Suppressor macrophage treated with lipopolysaccharide for 4 hours (primary cell): ENCODE measurements at regions not wholly inside any gene's neighbourhood (a gene's known extent, or its start where the extent isn't known, plus 50 kb on each side); places are given as distances from the start of the nearest gene placed in this dataset.
"Not testable (repeated sequence)": the region's sequence is repeated elsewhere in the genome, so short reads cannot be mapped to it uniquely, and the experiment has no call there.

Source experiments
- DNase-seq: peaks from one replicate; pipeline ENCODE4 v3.0.0-alpha.2; 2020

GRCh38 chr6:90885611-90886056, 298.8 kb upstream of the MAP3K7 start:
- DNase-seq = no peak

DNA sequence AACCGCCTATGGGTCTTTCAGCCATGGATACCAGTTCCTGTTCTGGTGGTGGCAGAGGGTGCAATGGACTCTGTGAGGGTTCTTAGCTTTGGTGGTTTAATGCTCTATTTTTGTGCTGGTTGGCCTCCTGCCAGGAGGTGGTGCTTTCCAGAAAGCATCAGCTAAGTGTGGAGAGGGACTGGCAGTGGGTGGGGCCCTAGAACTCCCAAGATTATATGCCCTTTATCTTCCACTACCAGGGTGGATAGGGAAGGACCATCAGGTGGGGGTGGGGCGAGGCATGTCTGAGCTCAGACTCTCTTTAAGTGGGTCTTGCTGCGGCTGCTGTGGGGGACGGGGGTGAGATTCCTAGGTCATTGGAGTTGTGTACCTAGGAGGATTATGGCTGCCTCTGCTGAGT, 298.3 kb upstream of the MAP3K7 start:
- not testable (repeated sequence) for DNase-seq

- no peak for DNase-seq
Observed at GRCh38 chr6:90877616-90878015, 290.7 kb upstream of the MAP3K7 start.

- no peak for DNase-seq
Observed at GRCh38 chr6:90874931-90875330, 288.1 kb upstream of the MAP3K7 start.

DNA sequence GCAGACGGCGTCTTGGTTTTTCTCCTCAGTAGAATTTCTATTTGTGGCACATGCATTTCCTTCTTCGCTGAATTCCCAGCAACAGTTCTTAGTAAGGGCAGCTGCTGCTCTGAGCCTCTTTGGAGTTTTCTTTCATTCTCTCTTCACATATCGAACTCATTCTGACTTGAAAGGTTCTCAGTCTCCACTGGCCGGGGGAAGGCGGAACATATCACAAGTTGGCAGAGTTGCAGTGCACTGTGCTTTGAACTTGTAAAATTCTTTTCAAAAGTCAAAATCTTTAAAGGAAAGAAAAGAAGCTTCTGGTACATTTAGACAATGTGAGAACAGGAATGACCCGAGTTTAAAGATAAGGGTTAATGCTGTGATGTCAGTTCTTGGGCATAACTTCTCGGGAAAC, 286.1 kb upstream of the MAP3K7 start:
- DNase-seq = no peak

GRCh38 chr6:90870561-90870960, 283.7 kb upstream of the MAP3K7 start:
- no peak for DNase-seq

DNA sequence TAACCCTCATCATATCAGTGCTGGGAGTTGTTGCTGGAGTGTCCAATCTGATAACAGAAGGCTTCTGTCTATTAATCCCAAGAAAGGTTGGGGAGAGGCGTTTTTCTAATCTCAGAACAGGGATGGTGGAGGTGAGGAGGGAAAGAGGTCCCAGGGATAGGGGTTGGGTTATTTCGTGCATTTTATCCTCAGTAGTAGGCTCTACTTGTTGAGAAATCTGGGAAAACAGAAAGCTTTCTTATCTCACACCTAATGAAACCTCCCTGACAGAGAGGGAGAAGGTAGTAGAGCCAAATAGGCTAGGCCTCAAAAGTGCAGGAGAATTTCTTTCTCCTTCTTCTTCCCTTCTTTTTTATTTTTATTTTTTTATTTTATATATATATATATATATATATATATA, 281.8 kb upstream of the MAP3K7 start:
- DNase-seq = no peak

- DNase-seq = no peak
Observed at GRCh38 chr6:90868256-90868655, 281.4 kb upstream of the MAP3K7 start.

DNA sequence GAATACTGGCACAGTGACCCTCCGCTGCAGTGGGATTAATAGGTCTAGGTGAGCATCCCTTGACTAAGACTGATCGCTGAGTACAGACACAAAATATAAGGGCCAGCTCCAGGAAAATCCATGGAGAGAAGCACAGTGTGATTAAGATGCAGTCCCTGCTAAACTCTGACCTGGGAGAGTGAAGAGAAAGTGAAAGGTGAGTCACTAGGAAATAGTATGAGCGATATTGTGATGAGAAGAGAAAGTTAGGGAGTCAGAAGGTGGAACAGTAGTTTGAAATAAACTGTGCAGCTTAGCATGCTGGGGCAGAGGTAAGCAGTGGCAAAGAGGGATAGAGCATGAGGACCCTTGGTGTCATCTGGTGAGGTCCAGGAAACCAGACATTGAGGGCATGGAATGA, 278.6 kb upstream of the MAP3K7 start:
- DNase-seq = no peak

DNA sequence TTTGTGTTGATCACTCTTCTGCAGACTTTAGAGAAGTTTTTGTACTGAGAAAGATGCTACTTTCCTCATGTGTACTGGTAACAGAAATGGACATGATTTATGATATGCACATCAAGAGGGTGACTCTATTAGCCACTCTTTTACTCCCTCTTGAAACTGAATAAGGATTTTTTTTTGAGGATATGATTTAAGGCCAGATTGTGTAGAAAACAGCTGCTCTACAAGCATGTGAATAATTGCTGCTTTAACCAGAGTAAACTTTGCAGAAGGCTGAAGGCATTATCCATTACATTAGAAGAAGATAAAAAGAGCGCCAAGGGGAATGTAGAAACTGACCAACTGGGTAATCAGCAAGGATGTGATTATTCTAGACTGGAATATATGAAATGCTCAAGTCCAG, 276.2 kb upstream of the MAP3K7 start:
- DNase-seq = no peak

- no peak for DNase-seq
Observed at GRCh38 chr6:90860822-90861601, 274.1 kb upstream of the MAP3K7 start.

- DNase-seq = no peak
Observed at GRCh38 chr6:90859612-90860011, 272.7 kb upstream of the MAP3K7 start.

GRCh38 chr6:90859056-90859455, 272.2 kb upstream of the MAP3K7 start:
- no peak for DNase-seq

GRCh38 chr6:90849686-90850085, 262.8 kb upstream of the MAP3K7 start:
- no peak for DNase-seq

DNA sequence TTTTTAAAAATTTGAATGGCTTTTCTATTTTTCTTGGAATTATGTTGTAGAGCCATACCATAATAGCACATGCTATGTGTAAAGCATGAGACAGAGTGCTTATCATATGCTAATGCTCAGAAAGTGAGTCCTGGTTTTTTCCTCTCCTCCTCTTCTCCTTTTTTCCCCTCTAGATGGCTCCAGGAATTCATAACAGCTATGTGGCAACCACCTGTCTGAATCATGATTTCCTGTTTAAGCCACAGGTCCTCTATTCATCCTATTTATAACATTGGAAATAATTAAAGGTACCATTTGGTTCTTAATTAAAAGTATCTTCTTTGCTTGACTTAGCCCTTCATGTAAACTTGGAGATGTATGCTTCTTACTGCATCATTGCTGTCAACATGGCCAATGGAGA, 260.0 kb upstream of the MAP3K7 start:
- no peak for DNase-seq

- DNase-seq = no peak
Observed at GRCh38 chr6:90835596-90836212, 248.8 kb upstream of the MAP3K7 start.

DNA sequence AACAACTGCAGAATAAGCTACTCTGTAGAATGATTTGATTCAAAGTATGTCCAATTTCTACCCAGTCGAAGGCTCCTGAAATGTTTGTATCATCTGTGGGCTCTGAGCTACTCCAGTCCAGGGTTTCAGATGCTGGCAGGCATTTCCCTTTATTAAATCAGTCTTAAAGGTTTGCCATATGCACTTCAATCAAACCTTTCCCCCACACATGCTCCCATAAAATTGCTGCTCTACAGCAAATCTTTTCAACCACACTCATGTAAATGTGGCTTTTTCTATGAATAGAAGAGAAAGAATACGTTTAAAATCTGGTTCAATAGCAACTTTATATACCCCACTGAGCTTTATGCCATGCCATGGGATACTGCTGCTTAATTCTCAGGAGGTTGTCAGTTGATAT, 242.4 kb upstream of the MAP3K7 start:
- DNase-seq = no peak

DNA sequence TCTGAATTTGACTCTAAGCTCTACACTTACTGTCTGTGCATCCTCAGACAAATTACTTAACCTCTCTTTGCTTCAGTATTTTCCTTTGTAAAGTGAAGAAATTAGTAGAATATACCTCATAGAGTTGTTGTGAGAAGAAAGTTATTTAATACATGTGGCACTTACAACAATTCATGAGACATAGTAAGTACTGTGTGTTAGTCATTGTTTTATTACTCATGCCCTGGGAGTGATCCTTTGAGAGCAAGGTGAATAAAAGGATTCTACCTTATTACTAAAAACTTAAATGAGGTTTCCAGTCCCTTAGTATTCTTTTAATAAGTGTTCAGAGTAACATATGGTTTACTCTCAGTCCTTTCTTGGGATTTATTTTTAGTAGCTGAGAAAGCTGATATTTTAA, 233.6 kb upstream of the MAP3K7 start:
- DNase-seq = no peak

DNA sequence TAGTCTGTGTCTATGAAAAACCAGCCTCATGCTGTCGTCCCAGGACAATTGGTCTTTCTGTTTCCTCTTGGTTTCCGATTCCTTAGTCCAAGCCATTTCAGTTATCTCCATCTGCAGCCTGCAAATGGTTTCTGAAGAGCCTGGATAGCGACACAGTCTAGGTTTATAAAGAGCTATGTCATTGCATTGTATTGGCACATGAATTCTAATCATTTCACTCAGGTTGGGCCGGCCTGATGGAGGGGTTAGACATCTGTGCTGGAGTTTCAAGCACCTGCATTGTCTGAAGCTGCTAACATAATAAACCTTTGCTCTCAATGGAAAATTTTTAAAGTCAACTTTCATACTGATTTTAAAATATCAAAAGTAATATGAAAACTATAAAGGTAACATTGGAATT, 232.6 kb upstream of the MAP3K7 start:
- no peak for DNase-seq

- DNase-seq = no peak
Observed at GRCh38 chr6:90818163-90818562, 231.3 kb upstream of the MAP3K7 start.

GRCh38 chr6:90816764-90817163, 229.9 kb upstream of the MAP3K7 start:
- DNase-seq = no peak

DNA sequence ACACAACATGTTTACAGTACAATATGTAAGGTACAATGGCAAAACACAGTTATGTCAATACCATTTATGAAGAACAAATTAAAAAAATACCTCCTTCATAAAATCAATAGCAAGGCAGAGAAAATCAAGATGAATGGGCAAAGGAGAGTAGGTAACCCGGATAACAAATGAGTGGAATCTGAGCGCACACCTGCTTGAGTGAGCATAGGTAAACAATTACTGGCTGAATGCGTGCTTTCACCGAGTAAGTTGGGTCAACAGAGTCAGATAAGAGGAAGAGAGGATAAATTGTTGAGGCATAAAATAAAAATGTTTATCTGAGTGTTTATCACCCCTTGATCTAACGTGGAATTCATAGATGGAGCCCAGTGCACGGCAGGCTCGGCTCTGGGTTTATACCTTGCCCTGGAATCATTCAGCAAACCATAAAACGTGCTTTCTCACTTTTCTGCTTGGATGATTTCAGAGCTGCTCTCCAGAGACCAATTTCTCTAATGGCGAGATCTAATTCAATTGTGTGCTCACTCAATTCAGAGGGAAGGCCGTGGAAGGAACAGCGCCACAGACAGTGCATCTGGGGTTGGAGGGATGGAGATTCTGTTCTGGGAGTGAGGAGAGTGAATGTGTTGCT, 224.8 kb upstream of the MAP3K7 start:
- no peak for DNase-seq

DNA sequence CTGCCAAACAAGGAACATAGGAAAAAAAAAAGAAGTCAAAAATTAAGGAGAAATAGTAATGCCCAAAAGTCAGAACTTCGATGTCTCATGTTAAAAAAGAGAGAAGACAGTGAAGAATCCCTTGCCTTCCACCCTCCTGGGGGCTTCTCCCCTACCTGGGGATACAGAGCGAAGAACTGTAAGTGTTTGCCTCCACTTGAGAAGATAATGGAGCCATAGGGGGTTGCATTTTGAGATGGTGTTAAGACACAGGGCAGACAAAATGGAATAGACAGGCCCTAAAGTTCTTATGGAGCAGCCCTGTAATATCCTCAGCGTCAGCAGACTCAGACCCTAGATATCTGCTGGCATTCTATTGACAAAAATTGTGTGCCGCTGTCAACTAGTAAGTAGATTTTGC, 222.2 kb upstream of the MAP3K7 start:
- no peak for DNase-seq
